SK-N-SH treated with all-trans-retinoic acid at 6 μM for 48 hours (cell line): ENCODE measurements at regions not wholly inside any gene's neighbourhood (a gene's known extent, or its start where the extent isn't known, plus 50 kb on each side); places are given as distances from the start of the nearest gene placed in this dataset.

Experiments used
- ARNTL ChIP-seq: fragments of 450-650 bp; formaldehyde crosslinking; IDR thresholded peaks from 2 replicates; pipeline ENCODE4 v1.5.0; 2020; ENCODE audit warnings: low read depth, mild to moderate bottlenecking, moderate library complexity, borderline replicate concordance
- CSDC2 ChIP-seq: fragments of 250-450 bp; sonication (Bioruptor Pico); IDR thresholded peaks from 2 replicates; pipeline ENCODE4 v1.5.0; 2020; ENCODE audit warnings: mild to moderate bottlenecking, moderate library complexity
- ESRRG ChIP-seq: fragments of 250-450 bp; sonication (Bioruptor Pico); IDR thresholded peaks from 2 replicates; pipeline ENCODE4 v1.6.1; 2021; ENCODE audit warnings: mild to moderate bottlenecking
- GLIS3 ChIP-seq: fragments of 250-450 bp; sonication (Bioruptor Pico); IDR thresholded peaks from 2 replicates; pipeline ENCODE4 v1.5.0; 2020; ENCODE audit warnings: mild to moderate bottlenecking, moderate library complexity
- PATZ1 ChIP-seq: fragments of 250-450 bp; sonication (Bioruptor Pico); IDR thresholded peaks from 2 replicates; pipeline ENCODE4 v1.8.0; 2020; ENCODE audit warnings: mild to moderate bottlenecking, moderate library complexity, borderline replicate concordance
- POU6F1 ChIP-seq: fragments of 250-450 bp; sonication (Bioruptor Pico); IDR thresholded peaks from 2 replicates; pipeline ENCODE4 v1.8.0; 2021; ENCODE audit warnings: low read depth, mild to moderate bottlenecking, moderate library complexity, borderline replicate concordance
- PPARA ChIP-seq: fragments of 250-450 bp; sonication (Bioruptor Pico); IDR thresholded peaks from 2 replicates; pipeline ENCODE4 v1.5.0; 2020; ENCODE audit warnings: mild to moderate bottlenecking, borderline replicate concordance
- TCF4 ChIP-seq: fragments of 250-450 bp; sonication (Bioruptor Pico); IDR thresholded peaks from 2 replicates; pipeline ENCODE4 v1.8.0; 2021; ENCODE audit warnings: mild to moderate bottlenecking, moderate library complexity, borderline replicate concordance
- TOX ChIP-seq: fragments of 250-450 bp; sonication (Bioruptor Pico); IDR thresholded peaks from 2 replicates; pipeline ENCODE4 v1.8.0; 2021; ENCODE audit warnings: mild to moderate bottlenecking, moderate library complexity, borderline replicate concordance
- ZFP3 ChIP-seq: fragments of 250-450 bp; sonication (Bioruptor Pico); IDR thresholded peaks from 2 replicates; pipeline ENCODE4 v1.5.0; 2020; ENCODE audit warnings: mild to moderate bottlenecking, moderate library complexity
- ZFP30 ChIP-seq: fragments of 450-650 bp; formaldehyde crosslinking; IDR thresholded peaks from 2 replicates; pipeline ENCODE4 v1.5.0; 2022; ENCODE audit warnings: mild to moderate bottlenecking, moderate library complexity
- ZNF8 ChIP-seq: fragments of 450-650 bp; formaldehyde crosslinking; IDR thresholded peaks from 2 replicates; pipeline ENCODE4 v1.5.0; 2020; ENCODE audit warnings: mild to moderate bottlenecking, moderate library complexity
- TF ChIP-seq, protein P1 (sequence below): fragments of 250-450 bp; sonication (Bioruptor Pico); IDR thresholded peaks from 2 replicates; pipeline ENCODE4 v1.5.0; 2020; ENCODE audit warnings: mild to moderate bottlenecking, moderate library complexity

- TF ChIP-seq PATZ1 (CRISPR knock-in tag): no peak
- TF ChIP-seq, protein P1, sequence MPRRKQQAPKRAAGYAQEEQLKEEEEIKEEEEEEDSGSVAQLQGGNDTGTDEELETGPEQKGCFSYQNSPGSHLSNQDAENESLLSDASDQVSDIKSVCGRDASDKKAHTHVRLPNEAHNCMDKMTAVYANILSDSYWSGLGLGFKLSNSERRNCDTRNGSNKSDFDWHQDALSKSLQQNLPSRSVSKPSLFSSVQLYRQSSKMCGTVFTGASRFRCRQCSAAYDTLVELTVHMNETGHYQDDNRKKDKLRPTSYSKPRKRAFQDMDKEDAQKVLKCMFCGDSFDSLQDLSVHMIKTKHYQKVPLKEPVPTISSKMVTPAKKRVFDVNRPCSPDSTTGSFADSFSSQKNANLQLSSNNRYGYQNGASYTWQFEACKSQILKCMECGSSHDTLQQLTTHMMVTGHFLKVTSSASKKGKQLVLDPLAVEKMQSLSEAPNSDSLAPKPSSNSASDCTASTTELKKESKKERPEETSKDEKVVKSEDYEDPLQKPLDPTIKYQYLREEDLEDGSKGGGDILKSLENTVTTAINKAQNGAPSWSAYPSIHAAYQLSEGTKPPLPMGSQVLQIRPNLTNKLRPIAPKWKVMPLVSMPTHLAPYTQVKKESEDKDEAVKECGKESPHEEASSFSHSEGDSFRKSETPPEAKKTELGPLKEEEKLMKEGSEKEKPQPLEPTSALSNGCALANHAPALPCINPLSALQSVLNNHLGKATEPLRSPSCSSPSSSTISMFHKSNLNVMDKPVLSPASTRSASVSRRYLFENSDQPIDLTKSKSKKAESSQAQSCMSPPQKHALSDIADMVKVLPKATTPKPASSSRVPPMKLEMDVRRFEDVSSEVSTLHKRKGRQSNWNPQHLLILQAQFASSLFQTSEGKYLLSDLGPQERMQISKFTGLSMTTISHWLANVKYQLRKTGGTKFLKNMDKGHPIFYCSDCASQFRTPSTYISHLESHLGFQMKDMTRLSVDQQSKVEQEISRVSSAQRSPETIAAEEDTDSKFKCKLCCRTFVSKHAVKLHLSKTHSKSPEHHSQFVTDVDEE: no peak
- no peak for TF ChIP-seq TOX (CRISPR knock-in tag)
- TF ChIP-seq ZNF8 (CRISPR knock-in tag): no peak
- no peak for TF ChIP-seq PPARA (CRISPR knock-in tag)
- TF ChIP-seq ARNTL (CRISPR knock-in tag): no peak
- no peak for TF ChIP-seq POU6F1 (CRISPR knock-in tag)
- no peak for TF ChIP-seq GLIS3 (CRISPR knock-in tag)
- no peak for TF ChIP-seq ESRRG (CRISPR knock-in tag)
- TF ChIP-seq CSDC2: no peak
- TF ChIP-seq ZFP3: no peak
- TF ChIP-seq TCF4 (CRISPR knock-in tag): no peak
- no peak for TF ChIP-seq ZFP30
These were observed 149.6 kb downstream of the LINC00237 start for GRCh38 chr20:20956513-20956931.
